ENCODE measurements at regions not wholly inside any gene's neighbourhood (a gene's known extent, or its start where the extent isn't known, plus 50 kb on each side); places are given as distances from the start of the nearest gene placed in this dataset.

GRCh38 chr13:34175551-34175950 lies 357.6 kb downstream of the RFC3 start (continued):
- TF ChIP-seq ZNF488 (tag by site-specific recombination; IDR thresholded peaks at IDR 0.05) (no peak), GLI2 (tag by site-specific recombination; IDR thresholded peaks at IDR 0.05; ENCODE audit: borderline replicate concordance, low read depth) (no peak), ZSCAN23 (tag by site-specific recombination; IDR thresholded peaks at IDR 0.05) (no peak)

- ChIA-PET CTCF (interaction anchor here (1.0 kb wide), 1 partner anchor 15 kb away, joined by 3 read pairs; no protein-coding TSS in a partner anchor), POLR2A (no interaction called here)
- H3K36me3 ChIP-seq (ENCODE audit: control insufficient read depth in 2 of 2, insufficient read depth in 1 of 2, low read length in 2 of 2) = no peaks in the 10 kb centered on the region
- no peak overlapping the region for H3K27ac ChIP-seq (ENCODE audit: extremely low read depth, low read depth, low read length)
- no peaks in the 10 kb centered on the region for H3K4me1 ChIP-seq (ENCODE audit: control insufficient read depth, insufficient read depth, low read length)
- TF ChIP-seq SP2 (tag by site-specific recombination; IDR thresholded peaks at IDR 0.05) = no peak
- TF ChIP-seq ZNF335 (tag by site-specific recombination; conservative IDR thresholded peaks at IDR 0.05) = peak; percentile 40
- no peak overlapping the region for H3K4me3 ChIP-seq (ENCODE audit: low read depth, low read length)
- no peaks in the 10 kb centered on the region for H3K9me3 ChIP-seq (ENCODE audit: control insufficient read depth, insufficient read depth, low read depth, low read length)
These were observed 358.7 kb downstream of the RFC3 start for GRCh38 chr13:34176633-34177032.

DNA sequence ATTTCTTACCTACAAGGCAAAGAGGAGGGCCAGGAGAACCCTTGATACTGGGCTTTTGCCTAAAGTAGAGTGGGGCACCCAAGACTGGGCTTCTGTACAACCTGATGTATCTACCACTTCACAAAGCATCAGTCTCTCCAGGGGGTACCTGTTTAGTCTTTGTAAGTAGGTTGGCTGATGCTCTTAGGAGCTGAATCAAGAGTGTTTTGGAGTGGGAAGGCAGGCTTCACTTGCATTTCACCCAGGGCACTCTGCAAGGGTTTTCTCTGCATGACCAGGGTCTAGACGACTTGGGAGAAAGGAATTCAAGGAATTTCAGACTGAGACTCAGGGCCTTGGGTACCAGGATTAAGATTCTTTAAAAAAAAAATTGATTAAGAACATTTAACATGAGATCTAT lies 361.5 kb downstream of the RFC3 start:
- Histone ChIP-seq H3K36me3 (ENCODE audit: control insufficient read depth in 2 of 2, insufficient read depth in 1 of 2, low read length in 2 of 2) (no peaks in the 10 kb centered on the region), H3K9me3 (ENCODE audit: control insufficient read depth, insufficient read depth, low read depth, low read length) (no peaks in the 10 kb centered on the region), H3K27ac (ENCODE audit: extremely low read depth, low read depth, low read length) (no peak overlapping the region), H3K4me3 (ENCODE audit: low read depth, low read length) (no peak overlapping the region), H3K4me1 (ENCODE audit: control insufficient read depth, insufficient read depth, low read length) (no peaks in the 10 kb centered on the region)
- TF ChIP-seq ZNF660 (tag by site-specific recombination; IDR thresholded peaks at IDR 0.05) (no peak), ZNF501 (tag by site-specific recombination; IDR thresholded peaks at IDR 0.05) (no peak), ZBTB7A (tag by site-specific recombination; IDR thresholded peaks at IDR 0.05; ENCODE audit: low read depth) (no peak), ZNF664 (tag by site-specific recombination; IDR thresholded peaks at IDR 0.05) (no peak), ZNF768 (tag by site-specific recombination; IDR thresholded peaks at IDR 0.05) (no peak), ZNF843 (tag by site-specific recombination; IDR thresholded peaks at IDR 0.05) (no peak), ZNF302 (tag by site-specific recombination; IDR thresholded peaks at IDR 0.05; ENCODE audit: low read depth) (no peak), ZNF621 (tag by site-specific recombination; IDR thresholded peaks at IDR 0.05) (no peak), ZSCAN16 (tag by site-specific recombination; IDR thresholded peaks at IDR 0.05) (no peak), YY1 (tag by site-specific recombination; IDR thresholded peaks at IDR 0.05) (no peak), ZNF112 (tag by site-specific recombination; IDR thresholded peaks at IDR 0.05) (no peak), ZNF423 (tag by site-specific recombination; IDR thresholded peaks at IDR 0.05) (no peak), ZNF174 (tag by site-specific recombination; IDR thresholded peaks at IDR 0.05) (no peak), ZFP37 (tag by site-specific recombination; IDR thresholded peaks at IDR 0.05) (no peak), ZNF624 (tag by site-specific recombination; IDR thresholded peaks at IDR 0.05) (no peak), RBAK (tag by site-specific recombination; IDR thresholded peaks at IDR 0.05) (no peak), ZNF10 (tag by site-specific recombination; IDR thresholded peaks at IDR 0.05) (no peak), ZXDB (tag by site-specific recombination; IDR thresholded peaks at IDR 0.05) (no peak), ZNF777 (tag by site-specific recombination; IDR thresholded peaks at IDR 0.05; ENCODE audit: borderline replicate concordance) (no peak)
- TF ChIP-seq, protein P1, sequence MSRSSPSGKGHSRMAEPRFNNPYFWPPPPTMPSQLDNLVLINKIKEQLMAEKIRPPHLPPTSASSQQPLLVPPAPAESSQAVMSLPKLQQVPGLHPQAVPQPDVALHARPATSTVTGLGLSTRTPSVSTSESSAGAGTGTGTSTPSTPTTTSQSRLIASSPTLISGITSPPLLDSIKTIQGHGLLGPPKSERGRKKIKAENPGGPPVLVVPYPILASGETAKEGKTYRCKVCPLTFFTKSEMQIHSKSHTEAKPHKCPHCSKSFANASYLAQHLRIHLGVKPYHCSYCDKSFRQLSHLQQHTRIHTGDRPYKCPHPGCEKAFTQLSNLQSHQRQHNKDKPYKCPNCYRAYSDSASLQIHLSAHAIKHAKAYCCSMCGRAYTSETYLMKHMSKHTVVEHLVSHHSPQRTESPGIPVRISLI (tag by site-specific recombination; IDR thresholded peaks at IDR 0.05) = no peak
- ChIA-PET CTCF (no interaction called here), POLR2A (no interaction called here)
